ENCODE measurements at regions not wholly inside any gene's neighbourhood (a gene's known extent, or its start where the extent isn't known, plus 50 kb on each side); places are given as distances from the start of the nearest gene placed in this dataset.

DNA sequence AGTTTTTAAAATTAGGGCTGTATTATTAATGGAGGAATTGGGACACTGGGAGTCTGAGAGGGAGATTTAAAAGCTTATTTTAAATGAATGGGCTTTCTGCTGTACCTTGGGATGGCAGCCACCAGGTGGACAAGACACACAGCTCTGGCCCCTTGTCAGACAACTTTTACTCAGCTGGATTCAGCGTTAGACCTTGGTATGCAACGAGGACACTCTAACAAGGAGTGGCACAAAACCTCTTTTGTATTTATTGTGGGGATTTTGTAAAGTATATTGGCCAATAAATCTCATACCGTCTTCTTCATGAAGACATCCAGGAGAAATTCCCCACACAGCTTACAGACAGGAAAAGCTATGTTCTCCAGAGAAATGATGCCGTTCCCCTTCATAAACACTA is 105.7 kb downstream of the LCA5 start:
- H3K4me3 ChIP-seq (ENCODE audit: low read depth, low read length): no peak overlapping the region
- TF ChIP-seq, protein P1, sequence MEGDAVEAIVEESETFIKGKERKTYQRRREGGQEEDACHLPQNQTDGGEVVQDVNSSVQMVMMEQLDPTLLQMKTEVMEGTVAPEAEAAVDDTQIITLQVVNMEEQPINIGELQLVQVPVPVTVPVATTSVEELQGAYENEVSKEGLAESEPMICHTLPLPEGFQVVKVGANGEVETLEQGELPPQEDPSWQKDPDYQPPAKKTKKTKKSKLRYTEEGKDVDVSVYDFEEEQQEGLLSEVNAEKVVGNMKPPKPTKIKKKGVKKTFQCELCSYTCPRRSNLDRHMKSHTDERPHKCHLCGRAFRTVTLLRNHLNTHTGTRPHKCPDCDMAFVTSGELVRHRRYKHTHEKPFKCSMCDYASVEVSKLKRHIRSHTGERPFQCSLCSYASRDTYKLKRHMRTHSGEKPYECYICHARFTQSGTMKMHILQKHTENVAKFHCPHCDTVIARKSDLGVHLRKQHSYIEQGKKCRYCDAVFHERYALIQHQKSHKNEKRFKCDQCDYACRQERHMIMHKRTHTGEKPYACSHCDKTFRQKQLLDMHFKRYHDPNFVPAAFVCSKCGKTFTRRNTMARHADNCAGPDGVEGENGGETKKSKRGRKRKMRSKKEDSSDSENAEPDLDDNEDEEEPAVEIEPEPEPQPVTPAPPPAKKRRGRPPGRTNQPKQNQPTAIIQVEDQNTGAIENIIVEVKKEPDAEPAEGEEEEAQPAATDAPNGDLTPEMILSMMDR (IDR thresholded peaks at IDR 0.05; ENCODE audit: insufficient read depth, low read depth, low read length, missing control alignments): peak; percentile 24
- peak; percentile 25 for DNase-seq (ENCODE audit: low read depth)

DNA sequence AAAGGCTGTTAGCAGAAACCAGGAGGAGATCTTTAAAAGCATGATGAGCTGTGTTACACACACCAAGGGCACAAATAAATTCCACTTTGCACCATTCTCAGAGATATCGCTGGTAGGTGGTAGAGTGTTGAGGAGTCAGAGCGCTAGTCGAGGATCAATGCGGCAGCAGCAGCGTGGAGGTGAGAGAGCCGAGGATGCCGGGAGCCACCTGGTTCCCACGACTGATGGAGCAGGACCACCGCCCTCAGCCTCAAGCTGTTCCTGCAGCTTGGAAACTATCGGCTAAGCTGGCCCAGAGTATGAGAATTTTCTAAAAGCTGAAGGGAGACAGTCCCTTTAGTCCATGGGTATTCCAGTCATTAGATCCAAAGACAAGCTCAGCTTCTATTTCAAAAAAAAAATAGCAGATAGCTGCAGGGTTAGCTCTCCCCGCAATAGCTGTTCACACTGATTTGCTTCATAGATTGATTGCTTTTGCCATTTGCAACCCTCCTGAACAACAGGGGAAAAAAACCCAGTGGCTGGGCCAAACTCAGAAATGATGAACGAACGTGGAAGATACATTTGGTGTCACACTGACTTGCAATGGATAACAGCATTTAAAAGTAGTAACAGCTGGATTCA is 106.2 kb downstream of the LCA5 start:
- TF ChIP-seq, protein P1 (IDR thresholded peaks at IDR 0.05; ENCODE audit: insufficient read depth, low read depth, low read length, missing control alignments): no peak
- no peak overlapping the region for H3K4me3 ChIP-seq (ENCODE audit: low read depth, low read length)
- no peak for DNase-seq (ENCODE audit: low read depth)

DNA sequence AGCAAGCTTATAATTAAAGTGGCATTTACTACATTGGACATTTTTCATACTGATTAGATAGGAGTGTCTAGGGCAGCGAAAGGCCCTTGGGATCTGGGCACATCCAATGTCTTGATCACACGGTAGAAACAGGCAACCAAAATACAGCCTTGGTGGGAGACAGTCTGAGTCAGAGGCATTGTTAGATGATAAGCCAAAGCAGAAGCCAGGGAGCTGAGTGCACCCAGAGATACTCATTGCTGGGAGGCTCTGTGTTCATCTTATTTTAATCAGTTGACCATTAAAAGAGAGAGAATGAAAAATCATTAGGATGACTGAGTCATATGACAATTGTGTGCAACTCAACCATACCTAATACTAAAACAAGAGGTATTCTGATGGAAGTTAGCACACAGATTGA is 109.5 kb downstream of the LCA5 start:
- TF ChIP-seq, protein P1 (IDR thresholded peaks at IDR 0.05; ENCODE audit: insufficient read depth, low read depth, low read length, missing control alignments): no peak
- no peak for DNase-seq (ENCODE audit: low read depth)
- no peak overlapping the region for H3K4me3 ChIP-seq (ENCODE audit: low read depth, low read length)

DNA sequence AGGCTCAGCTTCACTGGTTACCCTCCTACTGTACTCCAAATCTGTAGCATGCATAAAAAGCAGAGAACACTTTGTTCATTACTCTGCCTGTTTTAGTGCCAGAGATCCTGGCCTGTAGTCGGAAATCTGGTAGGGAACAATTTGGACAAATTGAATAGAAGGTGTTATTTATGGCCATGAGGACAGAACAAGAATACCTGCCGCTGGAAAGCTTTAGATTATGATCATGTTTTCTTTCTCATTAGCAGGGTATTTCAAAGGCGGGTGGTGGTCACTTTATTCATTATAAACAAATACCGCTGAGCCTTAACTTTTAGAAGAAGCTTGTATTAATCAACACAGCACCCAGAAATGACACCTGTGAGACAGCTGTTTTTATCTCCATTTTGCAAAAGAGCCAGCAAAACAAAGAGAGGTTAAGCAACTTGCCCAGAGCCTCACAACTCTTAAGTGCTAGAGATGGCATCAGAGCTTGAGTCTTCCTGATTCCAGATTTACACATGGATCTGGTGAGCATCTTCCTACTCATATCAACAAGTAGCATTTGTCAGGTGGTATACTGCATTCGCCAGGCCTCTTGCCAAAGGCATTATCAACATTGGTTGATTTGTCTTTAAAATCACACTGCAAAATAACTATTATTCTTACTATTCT is 110.5 kb downstream of the LCA5 start:
- TF ChIP-seq, protein P1 (IDR thresholded peaks at IDR 0.05; ENCODE audit: insufficient read depth, low read depth, low read length, missing control alignments): no peak
- no peak for DNase-seq (ENCODE audit: low read depth)
- H3K4me3 ChIP-seq (ENCODE audit: low read depth, low read length): no peak overlapping the region

DNA sequence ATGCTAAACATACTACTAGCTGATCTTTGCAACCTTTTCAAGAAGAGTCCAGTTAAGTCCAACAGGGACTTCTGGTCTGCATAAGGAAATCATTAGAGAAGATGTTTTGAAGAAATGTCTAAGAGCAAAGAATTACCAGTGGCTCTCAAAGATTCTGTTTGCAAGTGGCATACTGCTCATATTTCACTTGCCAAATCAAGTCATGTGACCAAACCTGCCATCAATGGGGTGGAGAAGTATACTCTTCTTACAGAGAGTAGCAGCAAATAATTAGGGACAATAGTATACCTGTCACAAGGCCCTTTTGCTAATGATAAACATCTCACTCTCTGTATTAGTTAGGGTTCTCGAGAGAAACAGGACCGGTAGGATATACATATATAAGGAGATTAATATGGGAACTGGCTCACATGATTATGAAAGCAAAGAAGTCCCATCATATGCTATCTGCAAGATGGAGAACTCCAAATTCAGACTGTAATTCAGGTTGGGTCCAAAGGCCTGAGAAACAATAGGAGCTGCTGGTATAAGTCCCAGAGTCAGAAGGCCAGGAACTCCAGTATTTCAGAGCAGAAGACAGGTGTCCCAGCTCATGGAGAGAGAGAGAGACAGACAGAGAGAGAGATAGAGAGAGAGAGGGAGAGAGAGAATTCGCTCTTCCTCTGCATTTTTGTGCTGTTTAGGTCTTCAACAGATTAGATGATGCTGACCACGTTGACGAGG is 111.5 kb downstream of the LCA5 start:
- TF ChIP-seq, protein P1 (IDR thresholded peaks at IDR 0.05; ENCODE audit: insufficient read depth, low read depth, low read length, missing control alignments): no peak
- H3K4me3 ChIP-seq (ENCODE audit: low read depth, low read length): no peak overlapping the region
- DNase-seq (ENCODE audit: low read depth): no peak

DNA sequence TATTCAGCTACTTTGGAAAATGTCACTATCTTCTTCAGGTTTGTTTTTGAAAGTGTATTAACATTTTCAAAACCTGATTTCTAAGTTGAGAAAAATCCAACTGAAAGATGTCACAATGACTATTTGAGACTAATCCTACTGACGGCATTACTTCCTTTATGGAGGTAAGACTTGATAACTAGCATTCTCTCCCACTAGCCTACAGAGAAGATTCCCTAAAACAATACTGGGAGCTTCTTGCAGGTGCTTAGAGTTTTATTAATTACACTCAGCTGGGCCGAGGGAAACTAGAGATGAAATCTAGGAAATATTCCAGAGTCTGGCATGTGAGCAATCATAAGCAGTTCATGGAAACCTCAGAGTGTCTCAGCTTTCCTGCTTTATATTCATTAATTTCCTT is 114.0 kb downstream of the LCA5 start:
- H3K4me3 ChIP-seq (ENCODE audit: low read depth, low read length): no peak overlapping the region
- TF ChIP-seq, protein P1 (IDR thresholded peaks at IDR 0.05; ENCODE audit: insufficient read depth, low read depth, low read length, missing control alignments): no peak
- no peak for DNase-seq (ENCODE audit: low read depth)
